ENCODE measurements at regions not wholly inside any gene's neighbourhood (a gene's known extent, or its start where the extent isn't known, plus 50 kb on each side); places are given as distances from the start of the nearest gene placed in this dataset.
"Not testable (repeated sequence)": the region's sequence is repeated elsewhere in the genome, so short reads cannot be mapped to it uniquely, and the experiment has no call there.

DNA sequence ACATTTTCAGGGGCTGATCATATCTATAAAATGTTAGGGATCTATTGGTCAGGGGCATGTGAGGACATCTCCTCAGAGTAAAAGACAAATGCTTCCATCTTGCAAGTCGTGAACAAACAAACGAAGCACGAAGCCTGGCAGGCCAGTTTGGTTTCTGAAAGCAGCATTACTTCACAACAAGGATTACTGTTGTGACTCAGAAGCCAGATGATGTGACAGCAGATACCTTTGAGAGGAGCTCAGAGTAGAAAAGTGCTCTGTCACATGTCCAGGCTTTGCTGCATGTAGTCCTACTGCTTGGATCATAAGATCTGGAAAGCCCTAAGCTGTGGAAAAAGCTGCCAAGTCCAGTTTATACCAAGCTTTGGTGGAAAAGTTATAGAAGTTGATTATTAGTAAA lies 1827.2 kb downstream of the ARAP2 start:
- peak; percentile 34 for DNase-seq (ENCODE audit: low read depth)

DNA sequence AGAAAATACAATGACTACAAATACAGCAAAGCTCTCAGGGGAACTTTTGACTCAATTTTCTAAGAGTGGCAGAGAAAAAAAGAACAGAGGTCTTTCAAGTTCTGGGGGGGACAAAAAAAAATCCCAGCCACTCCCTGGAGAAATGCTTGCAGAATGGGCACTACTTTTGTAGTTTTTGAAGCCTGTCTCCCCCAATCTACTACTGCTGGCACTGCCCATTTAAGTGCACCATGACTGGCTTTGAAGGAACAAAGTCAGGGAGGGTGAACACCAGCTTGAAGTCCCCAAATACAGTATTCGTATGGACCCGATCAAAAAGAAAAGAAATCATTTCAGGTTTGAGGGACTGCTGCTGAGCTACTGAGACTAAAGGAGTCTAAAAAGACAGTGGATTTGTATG lies 1824.4 kb downstream of the ARAP2 start:
- no peak for DNase-seq (ENCODE audit: low read depth)

- peak; percentile 50 for DNase-seq (ENCODE audit: low read depth)
Measured at GRCh38 chr4:34422472-34423175, 1821.7 kb downstream of the ARAP2 start.

DNA sequence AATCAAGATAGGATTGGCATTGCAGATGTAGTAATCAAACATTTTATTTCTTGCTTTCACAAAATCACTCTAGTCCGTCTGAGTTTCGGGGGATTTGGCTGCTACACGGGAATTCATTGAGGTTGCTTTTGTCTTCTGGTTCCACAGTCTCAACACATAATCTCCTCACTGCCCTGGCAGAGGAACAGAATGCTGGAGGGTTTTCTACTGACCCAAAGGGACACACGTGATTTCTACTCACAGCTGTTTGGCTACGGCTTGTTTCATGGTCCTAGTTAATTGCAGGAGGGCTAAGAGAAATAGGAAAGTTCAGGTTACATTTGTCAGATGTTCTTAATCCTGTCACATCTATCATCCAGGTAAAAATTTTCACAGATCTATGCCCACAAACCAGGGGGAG lies 1811.6 kb downstream of the ARAP2 start:
- DNase-seq (ENCODE audit: low read depth): no peak

DNA sequence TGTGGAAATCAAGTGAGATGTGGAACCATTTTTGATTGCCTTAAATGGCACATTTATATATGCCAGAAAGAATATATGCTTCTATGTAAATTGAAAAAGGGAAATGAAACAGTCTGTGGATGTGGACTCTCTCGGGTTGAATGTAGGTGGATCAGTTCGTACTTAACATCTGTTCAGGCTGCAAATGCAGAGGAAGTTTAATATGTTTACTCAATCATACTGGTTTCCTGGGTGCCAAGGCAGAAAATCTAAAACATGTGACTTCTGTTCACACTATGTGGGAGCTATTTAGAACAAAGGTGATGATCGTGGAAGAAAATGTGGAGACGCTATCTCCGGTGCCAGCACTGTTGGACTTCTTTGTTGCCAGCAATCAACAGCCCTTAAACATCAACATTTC lies 1809.9 kb downstream of the ARAP2 start:
- not testable (repeated sequence) for DNase-seq (ENCODE audit: low read depth)

GRCh38 chr4:34464196-34464595 lies 1780.1 kb downstream of the ARAP2 start:
- no peak for DNase-seq (ENCODE audit: low read depth)

- DNase-seq (ENCODE audit: low read depth): no peak
Measured at GRCh38 chr4:34466411-34466810, 1777.9 kb downstream of the ARAP2 start.

- no peak for DNase-seq (ENCODE audit: low read depth)
Measured at GRCh38 chr4:34469516-34469915, 1774.8 kb downstream of the ARAP2 start.

DNA sequence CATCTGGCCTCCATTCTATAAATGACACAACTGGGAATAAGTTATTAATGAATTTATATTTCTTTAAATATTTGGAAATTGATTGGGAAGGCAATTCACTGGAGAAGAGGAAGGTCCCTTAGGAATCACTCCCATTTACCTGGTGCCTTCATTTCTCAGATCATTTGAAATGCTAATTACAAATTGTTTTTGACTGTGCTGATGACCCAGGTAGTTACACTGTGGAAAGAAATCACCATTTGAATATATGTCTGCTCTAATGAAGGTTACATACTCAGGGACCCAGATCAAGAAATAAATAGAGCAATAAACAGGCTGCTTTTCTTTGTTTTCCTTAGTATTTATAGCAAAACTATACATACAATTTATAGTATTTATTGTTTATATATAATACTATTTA lies 1759.1 kb downstream of the ARAP2 start:
- no peak for DNase-seq (ENCODE audit: low read depth)

GRCh38 chr4:34486461-34487363 lies 1757.6 kb downstream of the ARAP2 start:
- no peak for DNase-seq (ENCODE audit: low read depth)

GRCh38 chr4:34492414-34492813 lies 1751.9 kb downstream of the ARAP2 start:
- DNase-seq (ENCODE audit: low read depth): no peak

- no peak for DNase-seq (ENCODE audit: low read depth)
Measured at GRCh38 chr4:34502086-34502485, 1742.2 kb downstream of the ARAP2 start.

GRCh38 chr4:34504731-34505130 lies 1739.6 kb downstream of the ARAP2 start:
- not testable (repeated sequence) for DNase-seq (ENCODE audit: low read depth)

- not testable (repeated sequence) for DNase-seq (ENCODE audit: low read depth)
Measured at GRCh38 chr4:34506511-34507092, 1737.7 kb downstream of the ARAP2 start.

DNA sequence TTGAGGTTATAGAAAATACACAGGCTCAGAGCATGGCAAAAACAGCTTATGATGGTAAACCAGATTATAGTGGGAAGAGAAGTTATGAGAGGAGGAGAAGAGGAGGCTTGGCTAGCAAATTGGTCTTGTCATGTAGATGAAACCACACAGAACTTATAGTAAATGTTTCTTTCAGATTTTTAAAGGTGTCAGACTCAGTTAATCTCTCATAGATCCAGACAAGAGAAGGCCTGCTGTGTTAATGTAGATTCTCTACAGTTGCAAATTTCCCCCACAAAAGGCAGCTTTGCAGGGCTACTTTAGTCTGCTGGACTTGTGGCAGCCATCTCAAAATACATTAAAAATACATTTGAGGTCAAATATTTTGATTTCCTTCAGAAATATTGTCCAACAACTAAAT lies 1731.7 kb downstream of the ARAP2 start:
- DNase-seq (ENCODE audit: low read depth): no peak

- no peak for DNase-seq (ENCODE audit: low read depth)
Measured at GRCh38 chr4:34516524-34516923, 1727.8 kb downstream of the ARAP2 start.

DNA sequence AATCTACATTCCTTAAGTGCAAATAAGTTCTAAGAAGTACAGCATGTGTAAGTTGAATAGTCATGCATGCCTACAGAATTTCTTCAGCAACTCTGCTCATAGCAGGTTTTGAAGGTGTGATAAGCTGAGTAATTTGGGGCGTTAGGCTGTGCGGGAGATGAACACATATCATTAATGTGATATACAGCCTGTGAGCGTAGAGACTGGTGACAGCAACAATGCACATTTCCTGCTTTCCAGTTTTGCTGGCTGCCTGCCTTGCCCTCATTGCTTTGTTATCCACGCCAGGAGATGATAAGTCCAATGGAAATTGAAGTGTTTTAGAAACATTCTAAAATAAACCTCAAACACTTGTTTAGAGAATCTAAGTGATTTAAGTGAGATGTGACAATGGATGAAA lies 1709.4 kb downstream of the ARAP2 start:
- DNase-seq (ENCODE audit: low read depth): no peak

- no peak for DNase-seq (ENCODE audit: low read depth)
Measured at GRCh38 chr4:34566091-34566490, 1678.2 kb downstream of the ARAP2 start.

GRCh38 chr4:34572026-34572425 lies 1672.3 kb downstream of the ARAP2 start:
- DNase-seq (ENCODE audit: low read depth): no peak

DNA sequence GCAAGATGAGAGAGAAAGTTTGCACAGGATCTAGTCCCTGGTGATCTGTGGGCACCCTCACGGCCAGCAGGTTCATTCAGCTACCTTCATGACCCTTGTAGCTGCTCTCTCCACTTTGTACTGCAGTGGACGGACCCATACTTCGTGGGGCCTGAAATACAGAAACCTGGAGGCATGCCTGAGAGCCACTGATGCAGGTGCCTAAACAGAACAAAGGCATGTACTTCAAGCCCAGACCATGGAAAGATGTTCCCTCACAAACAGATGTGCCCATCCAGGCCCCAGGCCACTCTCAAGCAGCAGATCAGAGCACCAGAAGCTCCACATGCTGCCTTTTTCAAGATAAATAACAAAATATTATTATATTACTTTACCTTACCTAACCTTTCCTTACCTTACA lies 1629.0 kb downstream of the ARAP2 start:
- no peak for DNase-seq (ENCODE audit: low read depth)

DNA sequence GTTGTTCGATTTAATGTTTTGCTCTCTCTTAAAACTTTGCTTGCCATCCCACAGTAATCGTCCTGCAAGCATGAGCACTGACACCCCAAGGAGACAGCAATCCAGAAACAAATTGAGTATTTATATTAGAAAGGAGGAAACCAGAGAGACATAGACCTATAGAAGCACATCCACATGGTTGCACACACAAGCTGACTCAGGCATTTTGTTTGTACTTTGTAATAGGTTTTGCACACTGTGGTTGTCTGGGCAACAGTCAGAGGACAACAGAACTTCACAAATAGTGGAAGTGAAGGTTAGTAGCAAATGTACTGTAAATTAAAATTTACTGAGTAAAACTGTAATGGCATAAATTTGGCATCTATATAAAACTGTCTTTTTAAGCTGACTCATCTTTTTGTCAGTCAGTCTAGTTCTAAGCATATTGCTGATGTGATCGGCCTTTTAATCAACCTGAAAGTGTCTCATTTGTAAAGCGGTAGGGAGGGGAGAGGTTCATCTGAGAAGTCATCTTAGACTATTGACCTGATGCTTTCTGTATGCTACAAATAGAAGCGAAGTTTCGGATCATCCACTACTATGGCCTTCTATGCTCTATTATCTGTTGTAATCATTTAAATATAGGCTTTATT lies 1624.7 kb downstream of the ARAP2 start:
- no peak for DNase-seq (ENCODE audit: low read depth)

DNA sequence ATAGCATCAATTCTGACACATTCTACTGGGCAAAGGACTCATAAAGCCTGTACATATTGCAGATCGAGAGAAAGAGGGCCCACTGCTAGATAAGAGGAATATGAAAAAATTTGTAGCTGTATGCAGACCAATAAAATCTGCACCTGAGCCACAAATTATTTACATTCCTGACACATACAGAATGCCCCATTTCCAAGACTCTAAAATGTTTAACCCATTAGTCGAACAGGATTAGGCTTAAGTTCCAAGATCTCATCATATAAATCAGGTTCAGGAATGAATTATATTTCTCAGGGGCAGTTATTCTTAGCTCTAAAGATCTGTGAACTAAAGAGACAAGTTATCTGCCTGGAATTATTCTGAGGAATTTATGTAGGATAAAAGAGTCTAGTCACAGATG lies 1615.8 kb downstream of the ARAP2 start:
- no peak for DNase-seq (ENCODE audit: low read depth)

Measured in LHCN-M2 (cell line).